NCI-H2029 (cell line): ENCODE measurements at regions not wholly inside any gene's neighbourhood (a gene's known extent, or its start where the extent isn't known, plus 50 kb on each side); places are given as distances from the start of the nearest gene placed in this dataset.

Experiments
- DNase-seq: peaks from one replicate; lab custom pipeline; 2025; lab: John Stamatoyannopoulos, UW

GRCh38 chr3:161800985-161801559 lies 304.5 kb downstream of the OTOL1 start:
- no peak for DNase-seq

GRCh38 chr3:161818106-161818505 lies 321.5 kb downstream of the OTOL1 start:
- no peak for DNase-seq

- no peak for DNase-seq
Measured at GRCh38 chr3:161821591-161821990, 325.0 kb downstream of the OTOL1 start.

- no peak for DNase-seq
Measured at GRCh38 chr3:161822291-161822690, 325.7 kb downstream of the OTOL1 start.

GRCh38 chr3:161823910-161824309 lies 327.3 kb downstream of the OTOL1 start:
- no peak for DNase-seq

- DNase-seq: no peak
Measured at GRCh38 chr3:161838021-161838420, 341.4 kb downstream of the OTOL1 start.

GRCh38 chr3:161848376-161848775 lies 351.8 kb downstream of the OTOL1 start:
- no peak for DNase-seq

- DNase-seq: no peak
Measured at GRCh38 chr3:161851941-161852566, 355.4 kb downstream of the OTOL1 start.

- no peak for DNase-seq
Measured at GRCh38 chr3:161852744-161853143, 356.1 kb downstream of the OTOL1 start.

GRCh38 chr3:161854232-161854771 lies 357.7 kb downstream of the OTOL1 start:
- DNase-seq: no peak

- DNase-seq: no peak
Measured at GRCh38 chr3:161859057-161859456, 362.4 kb downstream of the OTOL1 start.

GRCh38 chr3:161859865-161860450 lies 363.4 kb downstream of the OTOL1 start:
- no peak for DNase-seq

GRCh38 chr3:161863775-161864174 lies 367.2 kb downstream of the OTOL1 start:
- no peak for DNase-seq

GRCh38 chr3:161866176-161866575 lies 369.6 kb downstream of the OTOL1 start:
- DNase-seq: no peak

GRCh38 chr3:161875483-161875882 lies 378.9 kb downstream of the OTOL1 start:
- no peak for DNase-seq

GRCh38 chr3:161879470-161879869 lies 382.9 kb downstream of the OTOL1 start:
- no peak for DNase-seq

GRCh38 chr3:161884830-161885229 lies 388.2 kb downstream of the OTOL1 start:
- DNase-seq: no peak

GRCh38 chr3:161890147-161890625 lies 393.6 kb downstream of the OTOL1 start:
- DNase-seq: no peak

- no peak for DNase-seq
Measured at GRCh38 chr3:161893972-161894371, 397.4 kb downstream of the OTOL1 start.

- DNase-seq: no peak
Measured at GRCh38 chr3:161894657-161895056, 398.0 kb downstream of the OTOL1 start.

GRCh38 chr3:161905520-161906132 lies 409.0 kb downstream of the OTOL1 start:
- no peak for DNase-seq

- no peak for DNase-seq
Measured at GRCh38 chr3:161913786-161914389, 417.3 kb downstream of the OTOL1 start.
